ENCODE measurements at regions not wholly inside any gene's neighbourhood (a gene's known extent, or its start where the extent isn't known, plus 50 kb on each side); places are given as distances from the start of the nearest gene placed in this dataset.

DNA sequence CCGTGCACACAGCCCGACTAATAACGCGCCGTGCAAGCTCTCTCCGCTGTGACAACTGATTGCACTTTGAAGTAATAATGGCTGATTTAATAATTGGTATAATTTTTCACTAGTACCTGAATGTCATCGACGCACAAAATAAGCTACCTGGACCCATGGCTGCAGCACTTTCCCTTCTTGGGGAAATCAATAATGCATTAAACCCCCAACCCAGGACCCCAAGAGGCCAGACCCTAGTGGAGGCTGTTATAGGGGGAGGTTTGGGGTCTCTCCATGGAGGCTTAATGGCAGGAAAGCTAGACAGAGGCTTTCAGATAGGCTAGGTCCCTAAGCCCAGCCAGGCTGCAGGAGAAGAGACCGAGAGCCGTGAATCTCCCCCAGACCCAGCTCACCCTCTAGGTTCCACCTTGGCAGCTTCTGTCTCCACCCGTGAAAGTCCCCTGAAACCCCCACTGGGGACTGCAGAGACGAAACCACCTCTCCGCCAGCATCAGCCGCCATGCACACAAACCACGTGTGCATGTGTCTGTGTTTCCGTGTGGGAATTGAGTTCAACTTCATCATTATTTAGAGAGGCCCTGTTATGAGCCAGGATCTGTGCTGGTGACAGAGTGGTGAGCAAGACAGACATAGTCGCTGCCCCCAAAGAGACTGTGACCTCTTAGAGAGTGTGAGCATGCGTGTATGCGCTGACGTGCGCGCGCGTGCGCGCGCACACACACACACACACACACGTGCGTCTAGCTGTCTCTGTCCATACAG lies 168.6 kb upstream of the MVB12B start (continued):
- TF ChIP-seq, protein P1, sequence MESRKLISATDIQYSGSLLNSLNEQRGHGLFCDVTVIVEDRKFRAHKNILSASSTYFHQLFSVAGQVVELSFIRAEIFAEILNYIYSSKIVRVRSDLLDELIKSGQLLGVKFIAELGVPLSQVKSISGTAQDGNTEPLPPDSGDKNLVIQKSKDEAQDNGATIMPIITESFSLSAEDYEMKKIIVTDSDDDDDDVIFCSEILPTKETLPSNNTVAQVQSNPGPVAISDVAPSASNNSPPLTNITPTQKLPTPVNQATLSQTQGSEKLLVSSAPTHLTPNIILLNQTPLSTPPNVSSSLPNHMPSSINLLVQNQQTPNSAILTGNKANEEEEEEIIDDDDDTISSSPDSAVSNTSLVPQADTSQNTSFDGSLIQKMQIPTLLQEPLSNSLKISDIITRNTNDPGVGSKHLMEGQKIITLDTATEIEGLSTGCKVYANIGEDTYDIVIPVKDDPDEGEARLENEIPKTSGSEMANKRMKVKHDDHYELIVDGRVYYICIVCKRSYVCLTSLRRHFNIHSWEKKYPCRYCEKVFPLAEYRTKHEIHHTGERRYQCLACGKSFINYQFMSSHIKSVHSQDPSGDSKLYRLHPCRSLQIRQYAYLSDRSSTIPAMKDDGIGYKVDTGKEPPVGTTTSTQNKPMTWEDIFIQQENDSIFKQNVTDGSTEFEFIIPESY (IDR thresholded peaks at IDR 0.05; ENCODE audit: extremely low read depth, insufficient replicate concordance, low read length), result no peak
- no peak for TF ChIP-seq JUND (IDR thresholded peaks at IDR 0.05)
- no peak for TF ChIP-seq FOSL1 (IDR thresholded peaks at IDR 0.05; ENCODE audit: low read depth)
- TF ChIP-seq, protein P2, sequence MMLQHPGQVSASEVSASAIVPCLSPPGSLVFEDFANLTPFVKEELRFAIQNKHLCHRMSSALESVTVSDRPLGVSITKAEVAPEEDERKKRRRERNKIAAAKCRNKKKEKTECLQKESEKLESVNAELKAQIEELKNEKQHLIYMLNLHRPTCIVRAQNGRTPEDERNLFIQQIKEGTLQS (IDR thresholded peaks at IDR 0.05), result no peak
- TF ChIP-seq ELF1 (IDR thresholded peaks at IDR 0.05; ENCODE audit: borderline replicate concordance, low read depth), result no peak
- TF ChIP-seq TCF7L2 (IDR thresholded peaks at IDR 0.05; ENCODE audit: borderline replicate concordance, extremely low read depth, insufficient read depth, insufficient read length), result no peak
- no peak for TF ChIP-seq EZH2phosphoT487 (IDR thresholded peaks at IDR 0.05; ENCODE audit: borderline replicate concordance)
- TF ChIP-seq SRF (IDR thresholded peaks at IDR 0.05; ENCODE audit: low read depth), result no peak
- TF ChIP-seq YY1 (IDR thresholded peaks at IDR 0.05; ENCODE audit: extremely low read depth, insufficient replicate concordance, low read depth, low read length), result no peak
- no peak for TF ChIP-seq POLR2AphosphoS5 (IDR thresholded peaks at IDR 0.05; ENCODE audit: low read depth, low read length)
- no peak for TF ChIP-seq RAD21 (IDR thresholded peaks at IDR 0.05; ENCODE audit: low read depth)
- TF ChIP-seq, protein P3, sequence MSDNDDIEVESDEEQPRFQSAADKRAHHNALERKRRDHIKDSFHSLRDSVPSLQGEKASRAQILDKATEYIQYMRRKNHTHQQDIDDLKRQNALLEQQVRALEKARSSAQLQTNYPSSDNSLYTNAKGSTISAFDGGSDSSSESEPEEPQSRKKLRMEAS (IDR thresholded peaks at IDR 0.05), result no peak

All from HCT116 (cell line).